Lung (tissue), 11 donors: ENCODE measurements at regions not wholly inside any gene's neighbourhood (a gene's known extent, or its start where the extent isn't known, plus 50 kb on each side); places are given as distances from the start of the nearest gene placed in this dataset.
"Not testable (repeated sequence)": the region's sequence is repeated elsewhere in the genome, so short reads cannot be mapped to it uniquely, and the experiment has no call there.

Source experiments
- ATAC-seq: fragments of 200-7000 bp; cut with Tn5 transposase; one replicate; pipeline ENCODE4 v1.9.1; 2020; ENCODE audit warnings: moderate number of reproducible peaks; ENCODE audit not compliant: insufficient read depth, low FRiP score
- DNase-seq, 3 donors: peaks; one replicate each; pipeline ENCODE4 v3.0.0-alpha.2; 2013 to 2017
- H3K27ac ChIP-seq, 2 donors: one replicate each; pipeline ENCODE4 v1.5.1; 2013; ENCODE audit warnings: mild to moderate bottlenecking in 2 of 2, moderate library complexity in 2 of 2, control low read depth in 1 of 2, inconsistent platforms in 1 of 2, low read depth in 1 of 2, low read length in 1 of 2
- H3K27me3 ChIP-seq, 3 donors: one replicate each; pipeline ENCODE4 v1.5.1; 2013; ENCODE audit warnings: low read length in 2 of 3; ENCODE audit not compliant: control insufficient read depth in 3 of 3, insufficient read depth in 3 of 3
- H3K36me3 ChIP-seq, 4 donors: one replicate each; pipeline ENCODE4 v1.5.1; 2013; ENCODE audit warnings: low read length in 4 of 4, mild to moderate bottlenecking in 1 of 4, moderate library complexity in 1 of 4; ENCODE audit not compliant: control insufficient read depth in 4 of 4, insufficient read depth in 4 of 4
- H3K4me1 ChIP-seq, 5 donors: one replicate each; pipeline ENCODE4 v1.5.1; 2013; ENCODE audit warnings: low read length in 5 of 5, mild to moderate bottlenecking in 2 of 5, moderate library complexity in 1 of 5; ENCODE audit not compliant: control insufficient read depth in 5 of 5, insufficient read depth in 5 of 5
- H3K4me3 ChIP-seq: one replicate; pipeline ENCODE4 v1.5.1; 2013; ENCODE audit warnings: mild to moderate bottlenecking, control low read depth, moderate library complexity
- H3K9ac ChIP-seq, 2 donors: one replicate each; pipeline ENCODE4 v1.5.1; 2013; ENCODE audit warnings: low read length in 2 of 2, control low read depth in 1 of 2; ENCODE audit not compliant: insufficient read depth in 1 of 2
- H3K9me3 ChIP-seq, 4 donors: one replicate each; pipeline ENCODE4 v1.5.1; 2013; ENCODE audit warnings: low read length in 3 of 4, mild to moderate bottlenecking in 1 of 4, moderate library complexity in 1 of 4; ENCODE audit not compliant: control insufficient read depth in 4 of 4, insufficient read depth in 3 of 4
- CTCF ChIP-seq: IDR thresholded peaks from 2 replicates; pipeline ENCODE4 v1.5.1; 2012; ENCODE audit warnings: mild to moderate bottlenecking; ENCODE audit errors: control extremely low read depth, extremely low read depth
- WGBS, 2 donors: extraction: QIAGEN DNeasy Blood & Tissue Kit; methylation state at CpG; one replicate each; pipeline ENCODE4 v1.1.7; 2013; 5-methylcytosine and 5-hydroxymethylcytosine counted together
- donor health status: control.
- donor health status: control.
- donor health status: Bipolar disorder and iron deficiency.
- donor health status: healthy.
- donor health status: DM: yes; HTN: yes; CAD: no.

- 73 to 89% methylated on average over 3 of the region's 3 CpGs for WGBS, 2 donors
- H3K27me3 ChIP-seq = no peaks in the 10 kb centered on the region
- TF ChIP-seq CTCF = no peak
- peaks cover 0 to 10% (median 0%) of the 10 kb centered on the region in 5 donors for H3K4me1 ChIP-seq
- DNase-seq (peak in 2 of 3 donors; percentile 18 to 32), ATAC-seq (no peak)
- no peaks in the 10 kb centered on the region for H3K36me3 ChIP-seq
- no peak overlapping the region for H3K27ac ChIP-seq
- H3K4me3 ChIP-seq = no peak overlapping the region
- no peaks in the 10 kb centered on the region for H3K9me3 ChIP-seq
- no peak overlapping the region for H3K9ac ChIP-seq
Measured at GRCh38 chr9:32177396-32177795, 207.0 kb upstream of the ACO1 start.

- WGBS, 2 donors = 31 to 92% methylated on average over 1 of the region's 1 CpG
- H3K27ac ChIP-seq = no peak overlapping the region
- ATAC-seq (no peak), DNase-seq (peak in 2 of 3 donors; percentile 40 to 50)
- no peak overlapping the region for H3K4me3 ChIP-seq
- no peaks in the 10 kb centered on the region for H3K36me3 ChIP-seq
- no peaks in the 10 kb centered on the region for H3K27me3 ChIP-seq
- H3K9me3 ChIP-seq = no peaks in the 10 kb centered on the region
- TF ChIP-seq CTCF = no peak
- no peak overlapping the region for H3K9ac ChIP-seq
- peaks cover 0 to 10% (median 0%) of the 10 kb centered on the region in 5 donors for H3K4me1 ChIP-seq
Measured at GRCh38 chr9:32180597-32180996, 203.8 kb upstream of the ACO1 start.

GRCh38 chr9:32200241-32200640 lies 184.2 kb upstream of the ACO1 start:
- no peak overlapping the region for H3K9ac ChIP-seq
- H3K36me3 ChIP-seq = no peaks in the 10 kb centered on the region
- no peak overlapping the region for H3K4me3 ChIP-seq
- no peak for TF ChIP-seq CTCF
- ATAC-seq (no peak), DNase-seq (no peak)
- no peaks in the 10 kb centered on the region for H3K27me3 ChIP-seq
- no peak overlapping the region for H3K27ac ChIP-seq
- no peaks in the 10 kb centered on the region for H3K9me3 ChIP-seq
- H3K4me1 ChIP-seq = no peaks in the 10 kb centered on the region

GRCh38 chr9:32200896-32201295 lies 183.5 kb upstream of the ACO1 start:
- Histone ChIP-seq H3K4me3 (no peak overlapping the region), H3K9ac (no peak overlapping the region), H3K27me3 (no peaks in the 10 kb centered on the region), H3K27ac (no peak overlapping the region), H3K9me3 (no peaks in the 10 kb centered on the region), H3K36me3 (no peaks in the 10 kb centered on the region), H3K4me1 (no peaks in the 10 kb centered on the region)
- DNase-seq (no peak), ATAC-seq (no peak)
- TF ChIP-seq CTCF = no peak

- not testable (repeated sequence) for H3K27me3 ChIP-seq, H3K9me3 ChIP-seq, H3K4me1 ChIP-seq, H3K4me3 ChIP-seq, DNase-seq, H3K9ac ChIP-seq, H3K27ac ChIP-seq, ATAC-seq, H3K36me3 ChIP-seq
- 33 to 50% methylated on average over 3 of the region's 3 CpGs for WGBS, 2 donors
Measured at GRCh38 chr9:32209164-32209563, 175.3 kb upstream of the ACO1 start.
